ENCODE measurements at regions not wholly inside any gene's neighbourhood (a gene's known extent, or its start where the extent isn't known, plus 50 kb on each side); places are given as distances from the start of the nearest gene placed in this dataset.

GRCh38 chr6:9204171-9204570 lies 768.8 kb upstream of the SLC35B3 start:
- no peak for TF ChIP-seq CTCF (IDR thresholded peaks at IDR 0.05)
- Histone ChIP-seq H3K27ac (no peak overlapping the region), H3K9me3 (peaks cover 0 to 23% (median 0%) of the 10 kb centered on the region in 11 donors), H3K4me1 (no peaks in the 10 kb centered on the region), H3K36me3 (no peaks in the 10 kb centered on the region), H3K27me3 (no peaks in the 10 kb centered on the region), H3K4me3 (no peak overlapping the region)
- DNase-seq, result no peak
- 49 to 63% methylated on average over 1 of the region's 1 CpG for WGBS, 2 donors
- ATAC-seq, result no peak
- intact Hi-C loops (cut with DNase I), result no loop called here

GRCh38 chr6:9200712-9201111 lies 765.4 kb upstream of the SLC35B3 start:
- no peak for ATAC-seq
- Histone ChIP-seq H3K36me3 (no peaks in the 10 kb centered on the region), H3K27ac (no peak overlapping the region), H3K9me3 (peaks cover 0 to 16% (median 0%) of the 10 kb centered on the region in 11 donors), H3K4me3 (no peak overlapping the region), H3K4me1 (no peaks in the 10 kb centered on the region), H3K27me3 (no peaks in the 10 kb centered on the region)
- intact Hi-C loops (cut with DNase I), result no loop called here
- DNase-seq, result no peak
- TF ChIP-seq CTCF (IDR thresholded peaks at IDR 0.05), result no peak

DNA sequence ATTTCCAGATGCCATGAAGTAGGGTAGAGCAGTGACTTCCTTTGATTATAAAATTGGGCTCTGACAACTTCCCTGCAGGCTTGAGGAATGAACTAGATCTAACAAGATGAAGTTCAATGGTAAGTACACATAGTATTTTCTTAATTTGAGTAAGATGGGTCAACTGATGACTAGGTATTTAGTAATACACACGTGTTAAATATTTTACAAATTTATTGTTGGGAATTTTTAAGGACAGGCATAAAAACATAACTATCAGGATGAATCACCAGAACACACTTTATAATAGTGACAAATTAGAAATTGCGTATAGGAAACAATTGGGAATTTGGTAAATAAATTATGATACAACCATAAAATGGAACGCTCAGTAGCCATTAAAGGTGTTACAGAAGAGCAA lies 762.4 kb upstream of the SLC35B3 start:
- peaks cover 0 to 2% (median 0%) of the 10 kb centered on the region in 11 donors for H3K9me3 ChIP-seq
- no peak for ATAC-seq
- H3K36me3 ChIP-seq, result no peaks in the 10 kb centered on the region
- H3K27ac ChIP-seq, result no peak overlapping the region
- H3K4me1 ChIP-seq, result no peaks in the 10 kb centered on the region
- no peaks in the 10 kb centered on the region for H3K27me3 ChIP-seq
- DNase-seq, result no peak
- WGBS, 2 donors, result 68 to 77% methylated on average over 3 of the region's 3 CpGs
- TF ChIP-seq CTCF (IDR thresholded peaks at IDR 0.05), result no peak
- no peak overlapping the region for H3K4me3 ChIP-seq
- intact Hi-C loops (cut with DNase I), result no loop called here

GRCh38 chr6:9195322-9195721 lies 760.0 kb upstream of the SLC35B3 start:
- peaks cover 0 to 2% (median 0%) of the 10 kb centered on the region in 11 donors for H3K9me3 ChIP-seq
- H3K36me3 ChIP-seq, result no peaks in the 10 kb centered on the region
- no peak for ATAC-seq
- no peak overlapping the region for H3K27ac ChIP-seq
- intact Hi-C loops (cut with DNase I), result no loop called here
- H3K27me3 ChIP-seq, result no peaks in the 10 kb centered on the region
- WGBS, 2 donors, result 59 to 65% methylated on average over 1 of the region's 1 CpG
- no peak for DNase-seq
- H3K4me1 ChIP-seq, result no peaks in the 10 kb centered on the region
- no peak overlapping the region for H3K4me3 ChIP-seq
- no peak for TF ChIP-seq CTCF (IDR thresholded peaks at IDR 0.05)
